IMR-90 (cell line): ENCODE measurements at regions not wholly inside any gene's neighbourhood (a gene's known extent, or its start where the extent isn't known, plus 50 kb on each side); places are given as distances from the start of the nearest gene placed in this dataset.

Source experiments
- CHD1 ChIP-seq: IDR thresholded peaks from 2 replicates; pipeline ENCODE4 v1.6.1; 2012; ENCODE audit warnings: low read depth, low read length, improper control_type of control experiment
- ELK1 ChIP-seq: fragments of 150-350 bp; IDR thresholded peaks from 2 replicates; pipeline ENCODE4 v1.6.1; 2016; ENCODE audit warnings: low read depth, mild to moderate bottlenecking, low read length, moderate library complexity, borderline replicate concordance
- FOS ChIP-seq: fragments of 150-350 bp; IDR thresholded peaks from 2 replicates; pipeline ENCODE4 v1.6.1; 2016; ENCODE audit warnings: low read depth, low read length
- MAZ ChIP-seq: IDR thresholded peaks from 2 replicates; pipeline ENCODE4 v1.6.1; 2012; ENCODE audit warnings: low read depth, mild to moderate bottlenecking, low read length, improper control_type of control experiment, moderate library complexity, borderline replicate concordance
- POLR2A ChIP-seq: IDR thresholded peaks from 2 replicates; pipeline ENCODE4 v1.6.1; 2012; ENCODE audit warnings: mild to moderate bottlenecking, low read depth, low read length
- RAD21 ChIP-seq: IDR thresholded peaks from 2 replicates; pipeline ENCODE4 v1.6.1; 2012; ENCODE audit warnings: low read length, improper control_type of control experiment
- RCOR1 ChIP-seq: IDR thresholded peaks from 2 replicates; pipeline ENCODE4 v1.6.1; 2012; ENCODE audit warnings: mild to moderate bottlenecking, low read length, improper control_type of control experiment; ENCODE audit not compliant: insufficient replicate concordance
- USF2 ChIP-seq: fragments of 150-350 bp; IDR thresholded peaks from 2 replicates; pipeline ENCODE4 v1.6.1; 2017; ENCODE audit warnings: mild to moderate bottlenecking, antibody characterized with exemption, low read length, low read depth
- TF ChIP-seq, protein P1 (sequence below): conservative IDR thresholded peaks from 2 replicates; pipeline ENCODE4 v1.5.1; 2012; ENCODE audit warnings: mild to moderate bottlenecking, low read depth, low read length, improper control_type of control experiment

DNA sequence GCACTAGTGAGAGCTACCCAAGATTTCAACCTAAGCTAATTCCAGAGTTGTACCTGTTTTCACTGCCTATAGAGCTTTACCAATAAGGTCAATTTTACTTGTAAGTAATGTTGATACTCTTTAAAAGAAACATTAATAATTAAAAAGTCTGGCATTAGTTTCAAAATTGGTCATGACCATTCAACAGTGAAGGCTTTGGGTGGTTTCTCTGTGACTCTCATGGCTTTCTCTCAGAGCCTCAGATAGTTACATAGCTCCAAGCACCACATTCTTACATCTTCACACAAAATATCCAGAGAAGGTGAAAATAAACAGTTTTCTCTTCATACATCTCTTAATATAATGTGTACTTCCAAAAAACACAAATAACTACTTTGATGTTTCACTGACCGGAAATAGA lies 61.5 kb upstream of the TCF12 start:
- TF ChIP-seq CHD1 (no peak), POLR2A (no peak), MAZ (no peak), RAD21 (no peak), ELK1 (no peak), USF2 (no peak), FOS (no peak), RCOR1 (no peak)
- TF ChIP-seq, protein P1, sequence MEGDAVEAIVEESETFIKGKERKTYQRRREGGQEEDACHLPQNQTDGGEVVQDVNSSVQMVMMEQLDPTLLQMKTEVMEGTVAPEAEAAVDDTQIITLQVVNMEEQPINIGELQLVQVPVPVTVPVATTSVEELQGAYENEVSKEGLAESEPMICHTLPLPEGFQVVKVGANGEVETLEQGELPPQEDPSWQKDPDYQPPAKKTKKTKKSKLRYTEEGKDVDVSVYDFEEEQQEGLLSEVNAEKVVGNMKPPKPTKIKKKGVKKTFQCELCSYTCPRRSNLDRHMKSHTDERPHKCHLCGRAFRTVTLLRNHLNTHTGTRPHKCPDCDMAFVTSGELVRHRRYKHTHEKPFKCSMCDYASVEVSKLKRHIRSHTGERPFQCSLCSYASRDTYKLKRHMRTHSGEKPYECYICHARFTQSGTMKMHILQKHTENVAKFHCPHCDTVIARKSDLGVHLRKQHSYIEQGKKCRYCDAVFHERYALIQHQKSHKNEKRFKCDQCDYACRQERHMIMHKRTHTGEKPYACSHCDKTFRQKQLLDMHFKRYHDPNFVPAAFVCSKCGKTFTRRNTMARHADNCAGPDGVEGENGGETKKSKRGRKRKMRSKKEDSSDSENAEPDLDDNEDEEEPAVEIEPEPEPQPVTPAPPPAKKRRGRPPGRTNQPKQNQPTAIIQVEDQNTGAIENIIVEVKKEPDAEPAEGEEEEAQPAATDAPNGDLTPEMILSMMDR: no peak
